Esophagus muscularis mucosa (tissue), 4 donors: ENCODE measurements at regions not wholly inside any gene's neighbourhood (a gene's known extent, or its start where the extent isn't known, plus 50 kb on each side); places are given as distances from the start of the nearest gene placed in this dataset.

Source experiments
- DNase-seq: peaks from one replicate; pipeline ENCODE4 v3.0.0-alpha.2; 2017; ENCODE audit errors: extremely low spot score
- H3K27ac ChIP-seq, 4 donors: fragments of 200-600 bp; sonication (generic); replicated peaks in 1 of 4; 1 replicate in 3 of 4; 2 replicates in 1 of 4; pipeline ENCODE4 v1.5.1; 2016 to 2019; ENCODE audit warnings: mild to moderate bottlenecking in 1 of 4
- H3K27me3 ChIP-seq, 4 donors: fragments of 200-600 bp; sonication (generic); one replicate each; pipeline versions ENCODE4 v1.5.1 to v1.6.0; 2016 to 2019
- H3K36me3 ChIP-seq, 4 donors: fragments of 200-600 bp; sonication (generic); one replicate each; pipeline ENCODE4 v1.5.1; 2016 to 2019
- H3K4me1 ChIP-seq, 4 donors: fragments of 200-600 bp; sonication (generic); one replicate each; pipeline ENCODE4 v1.5.1; 2016 to 2019
- H3K4me3 ChIP-seq, 4 donors: fragments of 200-600 bp; sonication (generic); 1 replicate in 2 of 4; 2 replicates in 2 of 4; pipeline ENCODE4 v1.5.1; 2016 to 2019; ENCODE audit warnings: mild to moderate bottlenecking in 4 of 4, moderate library complexity in 1 of 4
- H3K9me3 ChIP-seq, 4 donors: fragments of 200-600 bp; sonication (generic); 1 replicate in 3 of 4; 2 replicates in 1 of 4; pipeline ENCODE4 v1.5.1; 2016 to 2019
- CTCF ChIP-seq, 3 experiments: fragments of 200-600 bp in 2 of 3; fragments of 450-650 bp in 1 of 3; sonication (generic) in 2 of 3; IDR thresholded peaks; one replicate each; pipeline ENCODE4 v1.5.1; 2017 to 2019; ENCODE audit warnings: antibody characterized with exemption in 3 of 3, mild to moderate bottlenecking in 2 of 3, moderate library complexity in 1 of 3
- EP300 ChIP-seq: sonication (generic); formaldehyde crosslinking; IDR thresholded peaks from one replicate; pipeline ENCODE4 v1.6.1; 2017; ENCODE audit warnings: antibody characterized with exemption
- POLR2A ChIP-seq: fragments of 450-650 bp; IDR thresholded peaks from one replicate; pipeline ENCODE4 v1.6.1; 2017; ENCODE audit warnings: antibody characterized with exemption, moderate library complexity, mild to moderate bottlenecking, low read depth
- POLR2AphosphoS5 ChIP-seq, 2 donors: sonication (generic); formaldehyde crosslinking; IDR thresholded peaks; one replicate each; pipeline ENCODE4 v1.6.1; 2017; ENCODE audit warnings: antibody characterized with exemption in 2 of 2
- WGBS: methylation state at CpG from one replicate; pipeline ENCODE4 v1.1.5; 2018; 5-methylcytosine and 5-hydroxymethylcytosine counted together
- intact Hi-C: fragments of 100-400 bp; cut with DNase I; formaldehyde crosslinking; loops from one replicate; pipeline ENCODE4 v1.15.1; 2023

DNA sequence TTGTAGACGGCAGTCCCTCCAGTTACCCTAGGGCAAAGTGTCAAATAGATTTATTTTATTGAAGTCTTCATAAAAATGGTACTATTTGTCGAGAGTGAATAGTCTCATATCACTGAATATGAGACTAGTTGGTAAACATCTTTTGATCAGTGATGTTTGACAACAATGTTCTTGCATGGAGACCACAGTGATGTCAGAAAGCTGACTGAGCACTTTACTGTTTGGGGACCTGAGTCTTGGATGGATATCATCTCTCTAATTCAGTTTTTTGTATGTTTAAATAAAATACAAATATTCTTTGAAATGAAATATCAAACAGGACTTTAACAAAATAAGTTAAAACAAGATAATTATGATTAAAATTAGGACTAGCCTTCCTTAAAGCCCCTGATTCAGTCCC lies 1315.4 kb upstream of the NRXN1 start:
- Histone ChIP-seq H3K9me3 (no peaks in the 10 kb centered on the region), H3K4me3 (no peak overlapping the region), H3K27ac (no peak overlapping the region), H3K4me1 (no peaks in the 10 kb centered on the region), H3K27me3 (no peaks in the 10 kb centered on the region), H3K36me3 (no peaks in the 10 kb centered on the region)
- TF ChIP-seq CTCF (IDR thresholded peaks at IDR 0.05) (no peak), EP300 (no peak), POLR2A (no peak), POLR2AphosphoS5 (IDR thresholded peaks at IDR 0.05) (no peak)
- intact Hi-C loops: no loop called here
- no peak for DNase-seq
- WGBS: 91% methylated on average over 2 of the region's 2 CpGs

GRCh38 chr2:52345676-52346075 lies 1313.7 kb upstream of the NRXN1 start:
- 34% methylated on average over 4 of the region's 4 CpGs for WGBS

GRCh38 chr2:52345082-52345481 lies 1313.2 kb upstream of the NRXN1 start:
- intact Hi-C loops: no loop called here
- Histone ChIP-seq H3K4me1 (no peaks in the 10 kb centered on the region), H3K27ac (no peak overlapping the region), H3K36me3 (no peaks in the 10 kb centered on the region), H3K27me3 (no peaks in the 10 kb centered on the region), H3K9me3 (no peaks in the 10 kb centered on the region), H3K4me3 (no peak overlapping the region)
- DNase-seq: no peak
- TF ChIP-seq EP300: no peak
- no peak for TF ChIP-seq POLR2AphosphoS5 (IDR thresholded peaks at IDR 0.05)
- no peak for TF ChIP-seq CTCF (IDR thresholded peaks at IDR 0.05)
- TF ChIP-seq POLR2A: no peak

More at GRCh38 chr2:52345676-52346075, 1313.7 kb upstream of the NRXN1 start:
- TF ChIP-seq EP300: no peak
- no peak for TF ChIP-seq CTCF (IDR thresholded peaks at IDR 0.05)
- no peak for TF ChIP-seq POLR2AphosphoS5 (IDR thresholded peaks at IDR 0.05)
- no peak for TF ChIP-seq POLR2A
- H3K9me3 ChIP-seq: no peaks in the 10 kb centered on the region
- DNase-seq: no peak
- H3K27ac ChIP-seq: no peak overlapping the region
- H3K4me1 ChIP-seq: no peaks in the 10 kb centered on the region
- H3K27me3 ChIP-seq: no peaks in the 10 kb centered on the region
- H3K4me3 ChIP-seq: no peak overlapping the region
- intact Hi-C loops: no loop called here
- H3K36me3 ChIP-seq: no peaks in the 10 kb centered on the region

GRCh38 chr2:52343706-52344266 lies 1311.9 kb upstream of the NRXN1 start:
- DNase-seq: no peak

More at GRCh38 chr2:52343706-52344266, 1311.9 kb upstream of the NRXN1 start:
- H3K27ac ChIP-seq: no peak overlapping the region
- no peaks in the 10 kb centered on the region for H3K9me3 ChIP-seq
- 72% methylated on average over 2 of the region's 2 CpGs for WGBS
- H3K4me3 ChIP-seq: no peak overlapping the region
- no peaks in the 10 kb centered on the region for H3K36me3 ChIP-seq
- intact Hi-C loops: no loop called here
- TF ChIP-seq CTCF (IDR thresholded peaks at IDR 0.05): no peak
- TF ChIP-seq POLR2AphosphoS5 (IDR thresholded peaks at IDR 0.05): no peak
- no peak for TF ChIP-seq EP300
- no peak for TF ChIP-seq POLR2A
- H3K4me1 ChIP-seq: no peaks in the 10 kb centered on the region
- no peaks in the 10 kb centered on the region for H3K27me3 ChIP-seq
